Stimulated activated CD4-positive, alpha-beta T cell treated with anti-CD3 and anti-CD28 coated beads, Interleukin-12 subunit alpha, Interleukin-12 subunit beta, amount 100 ng/mL, for 24 hours (primary cell): ENCODE measurements at regions not wholly inside any gene's neighbourhood (a gene's known extent, or its start where the extent isn't known, plus 50 kb on each side); places are given as distances from the start of the nearest gene placed in this dataset.

Source experiments
- DNase-seq, 2 experiments: peaks; one replicate each; pipeline ENCODE4 v3.0.0-alpha.2; 2020; ENCODE audit warnings: low read depth in 2 of 2

DNA sequence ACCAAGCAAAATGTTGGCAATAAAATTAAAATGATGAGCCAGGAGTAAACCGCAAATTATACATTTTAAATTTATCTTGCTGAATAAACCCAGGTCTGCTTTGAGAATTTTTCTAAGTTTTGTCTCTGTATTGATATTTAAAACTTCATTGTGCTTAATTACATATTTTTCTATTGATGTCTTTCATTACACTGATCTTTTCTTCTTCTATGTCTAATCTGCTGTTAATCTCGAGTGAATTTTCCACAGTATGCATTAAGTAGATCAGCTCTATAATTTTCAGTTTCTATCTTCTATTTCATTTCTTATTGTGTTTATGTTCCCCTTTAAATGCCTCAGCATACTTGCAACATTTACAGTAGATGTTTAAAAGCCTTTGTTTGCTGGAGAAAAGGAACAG lies 918.7 kb downstream of the FAT4 start:
- DNase-seq, result no peak

DNA sequence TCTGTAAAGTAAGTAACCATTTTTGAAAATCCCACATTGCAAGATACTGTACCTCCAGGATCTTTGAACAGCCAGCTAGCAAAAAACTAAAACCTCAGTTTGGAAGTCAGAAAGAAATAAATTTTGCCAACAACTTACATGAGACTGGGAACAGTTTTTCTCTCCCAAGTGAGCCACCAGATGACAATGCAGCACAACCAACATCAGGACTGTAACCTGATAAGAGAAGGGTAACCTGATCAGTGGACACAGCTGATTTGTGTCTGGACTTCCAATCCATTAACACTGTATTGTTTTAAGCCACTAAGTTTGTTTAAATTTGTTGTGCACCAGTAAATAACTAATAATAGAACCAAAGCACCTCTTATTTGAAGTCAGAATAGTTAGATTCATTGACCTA lies 923.3 kb downstream of the FAT4 start:
- DNase-seq, result no peak

DNA sequence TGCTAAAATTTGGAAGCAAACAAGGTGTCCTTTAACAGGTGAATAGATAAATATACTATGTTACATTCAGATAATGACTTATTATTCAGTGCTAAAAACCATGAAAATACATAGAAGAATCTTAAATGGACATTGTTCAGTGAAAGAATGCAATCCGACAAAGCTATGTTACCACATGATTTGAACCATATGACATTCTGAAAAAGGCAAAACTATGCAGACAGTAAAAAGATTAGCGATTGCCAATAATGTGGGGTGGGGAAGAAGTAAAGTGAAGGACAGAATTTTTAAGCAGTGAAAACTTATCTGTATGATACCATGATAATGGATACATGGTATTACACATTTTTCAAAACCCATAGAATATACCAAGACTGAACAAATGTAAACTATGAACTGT lies 926.9 kb downstream of the FAT4 start:
- DNase-seq, result no peak

DNA sequence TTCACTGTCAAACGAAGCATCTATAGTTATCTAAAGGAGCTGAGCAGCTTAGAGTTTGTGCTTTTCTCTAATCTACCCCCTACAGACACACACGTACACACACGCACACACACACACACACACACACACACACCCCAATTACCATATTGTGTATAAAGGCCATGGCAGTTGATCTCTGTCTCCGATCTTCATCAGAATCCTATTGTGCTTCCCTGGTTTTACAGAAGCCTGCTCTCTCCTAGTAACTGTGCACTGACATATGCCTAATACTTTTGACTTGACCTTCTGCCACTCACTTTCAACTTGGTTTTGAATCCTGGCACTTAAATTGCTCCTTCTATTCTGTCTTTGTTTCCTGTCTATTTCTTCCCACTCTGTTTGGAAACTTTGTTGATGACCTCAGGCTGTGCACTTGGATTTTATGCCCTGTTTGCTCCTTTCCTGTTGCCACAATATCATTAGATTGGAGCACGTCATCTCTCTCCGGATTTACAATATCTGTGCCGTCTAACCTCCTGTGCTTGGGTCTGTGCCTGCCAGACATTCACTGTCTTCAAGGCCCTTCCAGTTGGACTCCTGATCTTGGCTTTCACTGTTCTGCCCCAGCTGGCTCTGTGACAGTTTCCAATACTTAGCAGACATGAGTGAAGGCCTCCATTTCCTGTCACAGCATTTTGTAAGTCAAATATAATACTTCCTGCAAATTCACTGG lies 928.1 kb downstream of the FAT4 start:
- no peak for DNase-seq

DNA sequence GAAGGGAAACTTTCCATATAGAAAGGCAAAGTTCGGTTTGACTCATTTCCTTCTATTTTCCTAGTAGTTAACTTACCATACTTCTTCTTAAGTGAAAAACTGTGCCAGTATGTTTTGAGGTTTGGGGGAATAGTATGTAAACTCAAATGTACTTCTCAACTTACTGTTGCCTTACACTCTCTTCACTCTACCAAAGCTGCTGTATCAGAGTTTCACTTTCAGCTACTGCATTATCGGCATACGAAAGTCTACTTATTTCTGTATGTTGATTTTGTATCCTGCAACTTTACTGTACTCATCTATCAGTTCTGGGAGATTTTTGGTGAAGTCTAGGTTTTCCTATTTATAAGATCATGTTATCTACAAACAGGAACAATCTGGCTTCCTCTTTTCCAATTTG lies 932.7 kb downstream of the FAT4 start:
- no peak for DNase-seq

DNA sequence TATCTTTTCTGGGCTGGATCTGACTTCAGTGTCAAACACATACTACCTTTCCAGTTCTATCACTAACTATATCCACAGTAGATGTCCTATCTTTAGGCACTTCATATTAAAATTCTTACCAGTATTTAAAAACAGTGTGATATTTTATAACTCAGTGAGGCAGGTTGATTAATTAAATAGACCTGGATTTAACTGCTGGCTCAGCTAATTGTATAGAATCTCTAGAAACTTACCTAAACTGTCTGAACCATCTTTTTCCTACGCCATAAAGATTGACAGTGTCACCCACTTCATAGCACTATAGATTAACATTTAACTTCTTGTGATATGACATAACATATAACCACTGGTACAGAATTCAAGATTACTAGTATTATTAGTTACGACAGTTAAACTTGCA lies 935.3 kb downstream of the FAT4 start:
- DNase-seq, result no peak

DNA sequence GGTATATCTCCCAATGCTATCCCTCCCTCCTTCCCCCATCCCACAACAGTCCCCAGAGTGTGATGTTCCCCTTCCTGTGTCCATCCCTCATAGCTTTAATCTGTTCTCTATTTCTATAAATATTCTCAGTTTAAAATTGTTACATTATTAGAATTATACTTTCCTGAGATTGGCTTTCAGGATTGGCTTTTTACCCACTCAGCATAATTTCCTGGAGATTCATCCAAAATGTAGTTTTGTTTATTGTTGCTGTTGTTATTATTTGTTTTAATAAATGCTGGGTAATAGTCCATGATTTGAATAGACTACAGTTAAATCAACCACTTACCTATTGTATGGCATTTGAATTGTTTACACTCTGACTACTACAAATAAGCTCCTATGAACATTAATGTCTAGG lies 936.4 kb downstream of the FAT4 start:
- DNase-seq, result no peak

DNA sequence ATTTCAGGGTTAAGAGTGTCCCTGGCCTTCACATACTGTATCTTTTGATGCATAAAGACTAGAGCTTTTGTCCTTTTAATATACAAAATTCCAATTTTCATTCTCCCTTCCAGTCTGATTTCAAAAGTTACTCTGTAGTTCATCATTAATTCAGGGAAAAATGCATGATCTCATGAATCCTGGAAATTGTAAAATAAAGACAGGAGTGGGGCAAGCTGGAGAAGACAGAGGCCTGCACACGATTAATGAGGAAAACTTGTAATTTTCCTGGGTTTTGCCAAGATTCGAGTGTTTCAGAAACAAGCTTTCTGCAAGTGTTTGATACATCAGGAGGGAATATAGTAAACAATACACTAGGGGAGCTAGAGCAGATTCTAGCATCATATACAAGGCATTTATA lies 947.9 kb downstream of the FAT4 start:
- DNase-seq, result no peak

DNA sequence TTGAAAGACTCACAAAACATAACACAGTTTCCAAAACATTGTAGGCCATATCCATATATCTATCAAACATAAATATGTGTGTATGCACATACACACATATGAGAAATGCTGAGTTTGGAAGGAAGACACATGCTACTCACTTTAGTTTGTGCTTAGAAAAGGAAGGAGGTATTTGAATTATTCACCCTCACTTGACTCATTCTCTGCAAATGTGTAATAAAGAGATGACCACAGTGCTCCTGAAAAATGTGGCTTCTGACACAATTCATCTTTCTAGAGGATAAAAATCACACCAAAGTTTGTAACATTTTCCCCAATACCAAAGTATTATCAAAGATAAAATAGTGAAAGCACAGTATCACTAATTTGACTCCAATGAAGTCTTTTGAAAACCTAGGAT lies 950.1 kb downstream of the FAT4 start:
- DNase-seq, result no peak

DNA sequence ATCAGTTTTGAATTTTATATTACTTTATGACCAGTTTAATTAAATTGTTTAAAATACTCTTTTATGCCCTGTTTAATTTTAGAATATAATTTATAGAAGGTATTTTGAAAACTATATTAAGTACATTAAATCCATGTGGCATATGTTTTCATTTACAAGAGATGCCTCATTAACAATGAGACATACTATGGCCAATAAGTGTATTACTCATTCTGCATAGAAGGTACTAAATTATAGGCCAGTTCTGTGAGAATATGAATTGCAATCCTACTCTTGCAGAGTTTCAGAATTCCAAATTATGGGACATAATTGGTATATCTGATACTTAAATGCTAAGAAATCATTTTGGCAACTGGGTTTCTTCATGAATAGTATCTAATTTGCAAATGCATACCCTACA lies 951.1 kb downstream of the FAT4 start:
- DNase-seq, result no peak

DNA sequence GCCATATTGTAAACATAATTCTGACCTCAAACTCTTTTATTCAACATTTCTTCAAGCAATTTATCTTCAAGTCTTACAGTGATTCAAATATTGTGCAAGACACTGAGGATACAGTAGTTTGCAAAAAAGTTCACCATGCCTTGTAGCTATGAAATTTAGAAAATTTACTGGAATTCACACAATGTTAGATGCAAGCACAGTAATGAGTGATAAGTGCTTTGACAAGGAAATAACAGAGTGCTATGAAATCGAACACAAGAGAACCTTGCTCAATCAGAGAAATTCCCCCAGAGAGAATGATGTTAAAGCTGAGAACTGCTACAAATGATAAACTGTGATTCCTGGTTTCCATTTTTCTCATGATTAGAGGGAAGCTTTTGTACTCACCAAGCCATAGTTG lies 952.9 kb downstream of the FAT4 start:
- DNase-seq, result no peak

DNA sequence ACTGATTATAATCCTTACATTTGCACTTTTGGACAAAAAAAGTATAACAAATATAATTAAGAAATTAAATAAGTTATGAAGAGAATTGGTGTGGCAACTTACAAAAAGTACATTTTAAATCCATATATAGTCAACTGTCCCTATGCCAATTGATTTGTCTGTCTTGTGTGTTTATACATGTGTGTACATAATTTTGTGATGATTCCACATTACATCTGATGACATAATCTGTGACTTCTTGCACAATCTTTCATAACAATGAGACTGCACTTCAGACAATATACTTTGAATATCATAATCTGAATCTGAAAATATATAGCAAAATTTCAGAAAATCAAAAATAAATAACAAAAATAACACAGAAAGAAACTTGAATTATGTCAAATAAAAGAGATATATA lies 953.4 kb downstream of the FAT4 start:
- DNase-seq, result no peak

DNA sequence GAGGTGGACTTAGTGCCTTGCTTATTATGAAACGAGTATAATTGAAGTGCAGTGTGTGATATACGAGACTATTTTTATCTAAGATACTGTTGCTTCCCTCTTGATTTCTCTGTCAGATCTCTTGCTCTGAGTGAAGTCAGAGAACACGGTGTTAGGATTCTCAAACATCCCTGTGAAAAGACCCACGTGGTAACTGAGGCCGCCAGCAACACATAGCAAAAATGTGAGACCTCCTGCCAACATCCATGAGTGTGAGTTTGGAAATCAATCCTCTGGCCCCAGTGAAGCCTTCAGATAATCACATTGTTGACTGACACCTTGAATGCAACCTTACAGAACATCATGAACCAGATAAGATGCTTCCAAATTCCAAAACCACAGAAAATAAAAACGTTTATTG lies 954.4 kb downstream of the FAT4 start:
- no peak for DNase-seq

DNA sequence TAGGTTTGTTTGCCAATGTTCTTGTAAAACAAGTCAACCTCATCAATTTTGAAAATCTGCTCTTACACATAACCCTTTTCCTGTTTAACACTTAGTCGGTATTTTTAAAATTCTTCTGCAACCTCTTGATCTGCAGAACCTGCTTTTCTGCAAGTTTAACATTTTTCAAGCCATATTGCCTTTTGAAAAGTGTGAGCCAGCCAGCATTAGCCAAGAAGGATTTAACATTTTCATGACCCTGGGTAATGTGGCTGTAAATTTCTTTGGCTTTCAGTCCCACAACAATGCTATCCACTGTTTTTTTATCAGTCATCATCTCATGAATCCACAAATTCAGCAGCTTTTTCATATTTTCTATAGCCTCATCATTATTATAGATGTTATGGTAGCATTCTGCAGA lies 956.5 kb downstream of the FAT4 start:
- DNase-seq, result no peak

DNA sequence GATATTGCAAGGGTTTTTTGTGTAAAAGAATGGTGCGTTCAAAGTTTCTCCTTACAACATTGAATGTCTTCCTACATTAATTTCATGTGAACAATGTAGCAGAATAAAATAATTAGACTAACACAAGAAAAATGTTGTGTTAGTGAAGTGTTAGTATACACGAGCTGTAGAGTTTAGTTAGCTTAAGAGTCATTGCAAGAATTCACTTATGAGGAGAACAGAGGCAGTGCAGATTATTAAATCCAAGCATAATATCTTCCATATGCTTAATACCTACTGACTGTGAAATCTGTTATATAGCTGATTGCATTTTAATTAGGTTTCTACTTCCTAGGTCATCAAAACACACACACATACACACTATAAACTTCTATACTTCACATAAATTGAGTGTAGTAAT lies 959.0 kb downstream of the FAT4 start:
- DNase-seq, result no peak

DNA sequence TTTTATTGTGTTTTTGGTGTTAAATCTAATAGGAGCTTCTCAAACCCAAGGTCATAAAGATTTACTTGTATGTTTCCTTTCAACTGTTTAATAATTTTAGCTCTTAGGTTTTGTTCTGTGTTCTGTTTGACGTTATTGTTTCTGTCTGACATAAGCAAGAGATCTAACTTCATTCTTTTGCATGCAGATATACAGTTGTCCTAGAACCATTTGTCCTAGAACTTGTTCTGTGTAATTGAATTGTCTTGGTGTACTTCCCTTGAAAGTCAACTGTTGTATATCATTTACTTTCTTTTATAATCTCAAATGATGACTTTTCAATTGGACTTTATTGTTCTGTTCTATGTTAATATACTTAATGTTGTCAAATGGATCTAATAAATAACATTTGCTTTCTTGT lies 977.1 kb downstream of the FAT4 start:
- no peak for DNase-seq

DNA sequence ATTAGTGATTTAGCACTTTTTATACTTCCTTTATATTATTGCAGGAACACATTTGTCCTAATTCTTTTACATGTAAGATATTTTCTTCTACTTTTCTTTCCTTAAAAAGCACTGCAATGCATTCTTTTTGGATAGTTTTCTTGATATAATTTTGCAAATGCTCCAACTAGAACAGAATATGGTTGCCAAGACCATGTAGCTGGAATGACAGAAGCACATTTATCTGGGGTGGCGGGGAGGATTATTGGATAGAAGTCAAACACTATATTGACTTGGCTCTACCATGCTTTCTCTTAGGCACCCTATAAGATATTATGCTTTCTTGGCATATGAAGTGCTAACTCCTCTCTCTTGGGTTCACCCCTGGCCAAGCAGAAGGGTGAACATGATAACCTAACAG lies 983.5 kb downstream of the FAT4 start:
- no peak for DNase-seq

DNA sequence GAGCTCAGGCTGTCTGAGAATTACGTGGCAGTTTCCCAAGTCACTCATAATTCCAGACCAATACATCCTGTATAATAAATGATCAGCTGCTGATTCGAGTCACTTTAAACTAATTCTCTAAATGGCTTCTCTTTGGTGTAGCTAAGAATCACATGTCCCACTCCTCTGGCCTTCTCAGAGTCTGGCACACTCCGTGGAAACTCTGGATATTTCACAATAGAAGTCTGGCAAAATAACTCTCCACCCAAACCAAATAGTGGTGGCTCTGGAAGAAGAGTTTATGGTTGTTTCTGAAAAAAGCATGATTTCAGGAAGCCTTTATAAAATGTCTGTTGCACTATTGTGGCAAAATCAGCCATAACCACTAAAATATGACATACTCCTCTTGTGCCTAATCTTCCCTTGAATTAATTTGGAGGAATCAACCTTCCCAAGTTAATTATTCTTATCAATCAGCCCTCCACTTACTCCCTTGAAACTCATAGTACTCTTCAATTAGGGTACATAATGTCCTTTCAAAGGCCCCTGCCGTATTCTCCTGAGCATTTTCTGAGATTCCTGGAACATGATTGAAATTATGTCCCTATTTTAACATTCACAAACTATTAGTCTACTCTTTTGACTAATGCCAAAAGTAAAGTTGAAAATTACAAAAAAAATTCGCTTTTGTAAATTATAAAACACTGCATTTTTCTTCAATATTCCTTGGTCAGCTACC lies 991.6 kb downstream of the FAT4 start:
- no peak for DNase-seq

DNA sequence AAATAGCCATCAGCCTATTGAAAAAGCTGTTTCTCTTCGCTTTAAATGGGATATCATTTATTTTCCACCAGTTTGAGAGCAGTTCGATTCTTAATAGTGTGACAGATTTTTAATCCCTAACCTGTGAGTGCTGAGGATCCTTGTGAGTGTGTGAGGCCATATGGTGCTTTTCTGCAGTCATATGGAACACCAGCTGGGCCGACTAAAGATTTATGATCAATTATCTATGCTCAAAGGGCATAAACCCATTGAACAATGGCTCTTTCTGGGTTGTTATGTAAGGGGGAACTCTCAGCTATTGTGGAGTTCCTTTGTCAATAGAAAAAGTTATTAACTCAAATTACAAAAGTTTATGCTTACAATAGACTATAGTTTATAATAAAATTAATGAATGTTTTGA lies 1003.6 kb downstream of the FAT4 start:
- no peak for DNase-seq

DNA sequence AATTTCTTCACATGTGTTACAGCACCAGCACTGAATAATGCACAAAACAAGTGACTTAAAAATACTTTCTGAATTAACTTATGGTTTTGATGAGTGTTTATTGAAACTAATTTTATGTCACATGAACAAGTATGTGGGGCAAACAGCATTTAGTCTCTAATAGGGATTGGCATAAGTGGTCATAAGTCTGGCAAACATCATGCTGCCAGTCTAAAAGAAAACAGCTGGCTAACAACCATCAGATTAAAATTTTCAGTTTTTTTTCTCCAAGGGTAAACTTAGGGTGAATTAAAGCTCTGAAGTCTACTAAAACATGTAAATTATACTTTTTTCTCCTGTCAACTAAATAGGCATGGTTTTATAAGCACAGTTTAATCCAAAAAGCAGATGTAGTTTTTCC lies 1014.2 kb downstream of the FAT4 start:
- DNase-seq, result no peak

DNA sequence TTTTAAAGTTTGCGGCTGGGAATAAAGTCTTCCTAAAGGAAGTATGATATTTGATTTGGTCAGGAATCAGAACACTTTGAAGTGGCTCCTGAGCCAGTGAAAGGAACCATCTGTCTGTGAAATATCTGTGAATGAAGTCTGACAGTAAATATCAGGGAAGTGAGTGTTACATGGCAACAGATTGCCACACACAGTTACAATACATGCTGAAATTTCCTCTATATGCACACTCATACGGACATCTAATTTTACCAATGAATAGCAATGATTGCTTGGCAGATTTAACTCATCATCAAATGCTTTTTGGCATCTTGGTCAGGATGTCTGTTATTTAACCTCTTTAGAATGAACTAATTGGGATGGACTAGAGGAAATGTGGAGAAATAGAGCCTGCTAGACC lies 1023.8 kb downstream of the FAT4 start:
- no peak for DNase-seq

DNA sequence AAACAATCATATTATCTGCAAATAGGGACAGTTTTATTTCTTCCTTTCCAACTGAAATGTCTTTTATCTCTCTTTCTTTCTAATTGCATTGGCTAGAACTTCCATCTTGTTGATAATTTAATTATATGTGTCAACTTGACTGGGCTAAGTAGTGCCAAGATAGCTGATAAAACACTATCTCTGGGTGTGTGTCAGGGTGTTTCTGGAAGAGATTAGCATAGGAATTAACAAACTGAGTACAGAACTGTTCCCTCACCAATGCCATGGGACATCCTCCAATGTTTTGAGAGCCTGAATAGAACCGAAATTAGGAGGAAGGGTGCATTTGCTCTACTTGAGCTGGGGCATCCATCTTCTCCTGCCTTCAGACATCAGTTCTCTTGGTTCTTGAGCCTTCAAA lies 1027.2 kb downstream of the FAT4 start:
- no peak for DNase-seq

DNA sequence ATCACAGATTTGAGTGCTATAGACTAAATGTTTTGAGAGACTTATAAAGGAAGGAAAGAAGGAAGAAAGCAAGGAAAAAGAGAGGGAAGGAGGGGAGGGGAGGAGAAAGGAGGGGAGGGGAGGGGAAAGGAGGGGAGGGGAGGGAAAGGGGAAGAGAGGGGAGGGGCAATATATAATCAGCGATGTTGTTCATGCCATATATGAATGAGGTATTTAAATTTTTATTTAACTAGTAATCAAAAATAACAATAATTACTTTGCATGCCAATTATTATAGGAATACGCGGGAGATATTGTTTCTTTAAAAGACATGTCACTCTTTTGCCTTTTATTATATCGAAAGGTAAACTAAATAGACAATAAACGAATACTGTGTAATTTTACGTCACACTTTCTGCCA lies 1029.7 kb downstream of the FAT4 start:
- no peak for DNase-seq

DNA sequence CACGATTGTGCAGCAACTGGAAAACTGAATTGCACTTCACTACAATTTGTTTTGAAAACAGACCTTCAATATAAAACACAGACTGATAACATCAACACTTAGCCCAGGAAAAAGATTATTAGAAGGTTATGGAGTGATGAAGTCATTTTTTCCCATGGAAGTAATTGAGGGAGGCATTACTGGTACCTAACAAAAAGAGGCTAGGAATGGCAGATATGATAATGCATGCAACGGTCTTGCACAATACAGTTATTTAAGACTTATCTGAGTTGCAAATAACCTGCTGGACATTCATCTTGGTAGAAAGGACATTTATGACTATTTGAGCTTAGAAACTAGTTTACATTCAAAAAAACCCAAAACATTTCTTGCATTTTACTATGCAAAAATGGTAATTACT lies 1031.9 kb downstream of the FAT4 start:
- DNase-seq, result no peak
